ENCODE measurements at regions not wholly inside any gene's neighbourhood (a gene's known extent, or its start where the extent isn't known, plus 50 kb on each side); places are given as distances from the start of the nearest gene placed in this dataset.

- Histone ChIP-seq H3K9me1 (replicated peaks; ENCODE audit: control insufficient read depth, extremely low read depth, insufficient read depth, low read length) (no peaks in the 10 kb centered on the region), H3K27me3 (ENCODE audit: control insufficient read depth in 2 of 2, insufficient read depth in 2 of 2, low read length in 2 of 2) (peaks cover 0 to 5% of the 10 kb centered on the region in 2 experiments), H3K4me1 (ENCODE audit: control insufficient read depth, extremely low read depth, insufficient read depth, low read length) (no peaks in the 10 kb centered on the region), H3K4me3 (replicated peaks in 1 of 3; ENCODE audit: insufficient read depth in 1 of 3, low read depth in 1 of 3, low read length in 3 of 3) (no peak overlapping the region), H3K27ac (ENCODE audit: insufficient read depth, low read depth, low read length) (no peak overlapping the region), H3K9me3 (replicated peaks; ENCODE audit: control insufficient read depth, insufficient read depth, low read length) (no peaks in the 10 kb centered on the region), H4K20me1 (replicated peaks; ENCODE audit: control insufficient read depth, extremely low read depth, insufficient read depth, low read length) (no peaks in the 10 kb centered on the region), H3K9ac (replicated peaks; ENCODE audit: extremely low read depth, insufficient read depth, low read length) (no peak overlapping the region), H3K36me3 (ENCODE audit: control insufficient read depth in 2 of 2, extremely low read depth in 1 of 2, insufficient read depth in 2 of 2, low read length in 2 of 2) (no peaks in the 10 kb centered on the region), H3K79me2 (ENCODE audit: control insufficient read depth, insufficient read depth, low read length) (no peaks in the 10 kb centered on the region), H2AFZ (ENCODE audit: low read depth, low read length) (no peak overlapping the region), H3K4me2 (ENCODE audit: insufficient read depth, low read length) (no peak overlapping the region)
- FAIRE-seq (no peak), DNase-seq (ENCODE audit: low read depth, low spot score) (no peak)
- ChIA-PET POLR2A (no interaction called here), CTCF (interaction anchor here (0.6 kb wide), 1 partner anchor 9 kb away, joined by 3 read pairs; no protein-coding TSS in a partner anchor)
- TF ChIP-seq JUN (IDR thresholded peaks at IDR 0.05; ENCODE audit: borderline replicate concordance, insufficient read depth, insufficient read length, low read depth) (no peak), MAX (IDR thresholded peaks at IDR 0.05; ENCODE audit: insufficient read depth, insufficient read length) (no peak), GATA2 (IDR thresholded peaks at IDR 0.05; ENCODE audit: insufficient read depth, insufficient read length, low read depth, low read length) (no peak), MYC (IDR thresholded peaks at IDR 0.05; ENCODE audit: low read depth, low read length) (no peak), FOS (IDR thresholded peaks at IDR 0.05; ENCODE audit: borderline replicate concordance, insufficient read depth, low read length) (no peak), CTCF (IDR thresholded peaks at IDR 0.05; ENCODE audit: extremely low read depth in 1 of 2, insufficient read depth in 1 of 2, low read depth in 1 of 2, low read length in 2 of 2) (no peak), POLR2A (IDR thresholded peaks at IDR 0.05; ENCODE audit: low read depth, low read length) (no peak), POLR2AphosphoS5 (IDR thresholded peaks at IDR 0.05; ENCODE audit: insufficient read depth, low read depth, low read length) (no peak), EZH2 (IDR thresholded peaks at IDR 0.05; ENCODE audit: borderline replicate concordance, low read depth, low read length, severe bottlenecking) (no peak)
- dilution Hi-C loops (cut with MboI; ENCODE audit: extremely low pct_ligation_motif_present, low sequenced_read_pairs): no loop called here
- intact Hi-C loops (cut with micrococcal nuclease): no loop called here
- no TSS peak for BruUV-seq (replicated peaks)
Measured at GRCh38 chr4:119765951-119766350, 137.3 kb upstream of the PDE5A start.
